AG09309 (cell line): ENCODE measurements at regions not wholly inside any gene's neighbourhood (a gene's known extent, or its start where the extent isn't known, plus 50 kb on each side); places are given as distances from the start of the nearest gene placed in this dataset.

Source experiments
- DNase-seq: peaks from one replicate; pipeline ENCODE4 v3.0.0-alpha.2; 2010; ENCODE audit warnings: low read depth
- H3K4me3 ChIP-seq: 2 replicates; pipeline ENCODE4 v1.5.1; 2011; ENCODE audit warnings: mild to moderate bottlenecking, low read depth, low read length, moderate library complexity; ENCODE audit not compliant: control insufficient read depth
- CTCF ChIP-seq: IDR thresholded peaks from 2 replicates; pipeline ENCODE4 v1.5.1; 2011; ENCODE audit warnings: mild to moderate bottlenecking, low read depth, low read length, inconsistent platforms; ENCODE audit not compliant: insufficient read depth, control insufficient read depth; ENCODE audit errors: missing control alignments

GRCh38 chr18:50460716-50461115 is 85.9 kb downstream of the SKA1 start:
- H3K4me3 ChIP-seq: no peak overlapping the region
- TF ChIP-seq CTCF: no peak
- DNase-seq: no peak

- TF ChIP-seq CTCF: no peak
- no peak for DNase-seq
- no peak overlapping the region for H3K4me3 ChIP-seq
These were observed 86.4 kb downstream of the SKA1 start for GRCh38 chr18:50461251-50461650.

GRCh38 chr18:50465211-50466153 is 90.6 kb downstream of the SKA1 start:
- H3K4me3 ChIP-seq: no peak overlapping the region
- DNase-seq: no peak
- no peak for TF ChIP-seq CTCF

- DNase-seq: no peak
- TF ChIP-seq CTCF: no peak
- no peak overlapping the region for H3K4me3 ChIP-seq
These were observed 91.8 kb downstream of the SKA1 start for GRCh38 chr18:50466634-50467033.

- no peak for TF ChIP-seq CTCF
- no peak overlapping the region for H3K4me3 ChIP-seq
- DNase-seq: no peak
These were observed 91.1 kb upstream of the MAPK4 start for GRCh38 chr18:50468807-50469206.

GRCh38 chr18:50469380-50469781 is 90.5 kb upstream of the MAPK4 start:
- H3K4me3 ChIP-seq: no peak overlapping the region
- DNase-seq: no peak
- TF ChIP-seq CTCF: no peak

GRCh38 chr18:50472941-50473340 is 86.9 kb upstream of the MAPK4 start:
- no peak for TF ChIP-seq CTCF
- H3K4me3 ChIP-seq: no peak overlapping the region
- DNase-seq: no peak
